Activated naive CD4-positive, alpha-beta T cell (primary cell): ENCODE measurements at regions not wholly inside any gene's neighbourhood (a gene's known extent, or its start where the extent isn't known, plus 50 kb on each side); places are given as distances from the start of the nearest gene placed in this dataset.

Source experiments
- DNase-seq, 4 experiments: peaks; one replicate each; lab custom pipeline; 2025; lab: John Stamatoyannopoulos, UW

- no peak for DNase-seq
These were observed 183.1 kb downstream of the ZNF330 start for GRCh38 chr4:141403782-141404181.

- no peak for DNase-seq
These were observed 185.5 kb downstream of the ZNF330 start for GRCh38 chr4:141406237-141406636.

- no peak for DNase-seq
These were observed 188.9 kb downstream of the ZNF330 start for GRCh38 chr4:141409556-141409955.

GRCh38 chr4:141410839-141411238, 190.1 kb downstream of the ZNF330 start:
- no peak for DNase-seq

GRCh38 chr4:141411936-141412335, 191.2 kb downstream of the ZNF330 start:
- no peak for DNase-seq

GRCh38 chr4:141413366-141413765, 192.7 kb downstream of the ZNF330 start:
- DNase-seq = no peak

GRCh38 chr4:141415651-141416050, 195.0 kb downstream of the ZNF330 start:
- DNase-seq = no peak

GRCh38 chr4:141416219-141416618, 195.5 kb downstream of the ZNF330 start:
- no peak for DNase-seq

GRCh38 chr4:141416677-141417363, 196.1 kb downstream of the ZNF330 start:
- DNase-seq = no peak

GRCh38 chr4:141417387-141417786, 196.7 kb downstream of the ZNF330 start:
- DNase-seq = no peak

- no peak for DNase-seq
These were observed 204.4 kb downstream of the ZNF330 start for GRCh38 chr4:141425124-141425523.

- no peak for DNase-seq
These were observed 207.1 kb downstream of the ZNF330 start for GRCh38 chr4:141427726-141428296.

GRCh38 chr4:141429933-141430332, 206.4 kb upstream of the IL15 start:
- no peak for DNase-seq

- DNase-seq = no peak
These were observed 205.7 kb upstream of the IL15 start for GRCh38 chr4:141430686-141431085.

- DNase-seq = no peak
These were observed 204.2 kb upstream of the IL15 start for GRCh38 chr4:141432000-141432712.

- DNase-seq = no peak
These were observed 200.7 kb upstream of the IL15 start for GRCh38 chr4:141435446-141436225.

- DNase-seq = no peak
These were observed 197.2 kb upstream of the IL15 start for GRCh38 chr4:141439223-141439622.

- no peak for DNase-seq
These were observed 188.6 kb upstream of the IL15 start for GRCh38 chr4:141447761-141448160.

- no peak for DNase-seq
These were observed 187.9 kb upstream of the IL15 start for GRCh38 chr4:141448490-141448889.

GRCh38 chr4:141449927-141450326, 186.5 kb upstream of the IL15 start:
- no peak for DNase-seq

GRCh38 chr4:141455651-141456050, 180.7 kb upstream of the IL15 start:
- DNase-seq = no peak

- no peak for DNase-seq
These were observed 178.7 kb upstream of the IL15 start for GRCh38 chr4:141457653-141458052.

GRCh38 chr4:141458501-141458900, 177.9 kb upstream of the IL15 start:
- no peak for DNase-seq
